ENCODE measurements at regions not wholly inside any gene's neighbourhood (a gene's known extent, or its start where the extent isn't known, plus 50 kb on each side); places are given as distances from the start of the nearest gene placed in this dataset.
"Not testable (repeated sequence)": the region's sequence is repeated elsewhere in the genome, so short reads cannot be mapped to it uniquely, and the experiment has no call there.

- no peak for DNase-seq (ENCODE audit: low read depth, low spot score)
Observed at GRCh38 chr12:116360579-116361413, 83.3 kb upstream of the MED13L start.

- no peak for DNase-seq (ENCODE audit: low read depth, low spot score)
Observed at GRCh38 chr12:116361414-116362223, 84.1 kb upstream of the MED13L start.

GRCh38 chr12:116365114-116365513 lies 87.6 kb upstream of the MED13L start:
- DNase-seq (ENCODE audit: low read depth, low spot score): no peak

GRCh38 chr12:116365606-116366455 lies 88.3 kb upstream of the MED13L start:
- DNase-seq (ENCODE audit: low read depth, low spot score): no peak

- no peak for DNase-seq (ENCODE audit: low read depth, low spot score)
Observed at GRCh38 chr12:116366456-116366776, 88.9 kb upstream of the MED13L start.

GRCh38 chr12:116366824-116367223 lies 89.3 kb upstream of the MED13L start:
- no peak for DNase-seq (ENCODE audit: low read depth, low spot score)

- no peak for DNase-seq (ENCODE audit: low read depth, low spot score)
Observed at GRCh38 chr12:116368196-116369194, 91.0 kb upstream of the MED13L start.

GRCh38 chr12:116370004-116370404 lies 92.5 kb upstream of the MED13L start:
- DNase-seq (ENCODE audit: low read depth, low spot score): no peak

- DNase-seq (ENCODE audit: low read depth, low spot score): no peak
Observed at GRCh38 chr12:116370886-116371580, 93.5 kb upstream of the MED13L start.

- no peak for DNase-seq (ENCODE audit: low read depth, low spot score)
Observed at GRCh38 chr12:116372815-116373214, 95.3 kb upstream of the MED13L start.

- DNase-seq (ENCODE audit: low read depth, low spot score): no peak
Observed at GRCh38 chr12:116373572-116374206, 96.2 kb upstream of the MED13L start.

GRCh38 chr12:116374207-116374606 lies 96.7 kb upstream of the MED13L start:
- no peak for DNase-seq (ENCODE audit: low read depth, low spot score)

GRCh38 chr12:116375278-116375842 lies 97.9 kb upstream of the MED13L start:
- no peak for DNase-seq (ENCODE audit: low read depth, low spot score)

- peak; percentile 73 for DNase-seq (ENCODE audit: low read depth, low spot score)
Observed at GRCh38 chr12:116376354-116377193, 99.1 kb upstream of the MED13L start.

- not testable (repeated sequence) for DNase-seq (ENCODE audit: low read depth, low spot score)
Observed at GRCh38 chr12:116377194-116377571, 99.7 kb upstream of the MED13L start.

- no peak for DNase-seq (ENCODE audit: low read depth, low spot score)
Observed at GRCh38 chr12:116378002-116378401, 100.5 kb upstream of the MED13L start.

GRCh38 chr12:116380108-116380507 lies 102.6 kb upstream of the MED13L start:
- no peak for DNase-seq (ENCODE audit: low read depth, low spot score)

- not testable (repeated sequence) for DNase-seq (ENCODE audit: low read depth, low spot score)
Observed at GRCh38 chr12:116380740-116381139, 103.2 kb upstream of the MED13L start.
